ENCODE measurements at regions not wholly inside any gene's neighbourhood (a gene's known extent, or its start where the extent isn't known, plus 50 kb on each side); places are given as distances from the start of the nearest gene placed in this dataset.
"Not testable (repeated sequence)": the region's sequence is repeated elsewhere in the genome, so short reads cannot be mapped to it uniquely, and the experiment has no call there.

DNA sequence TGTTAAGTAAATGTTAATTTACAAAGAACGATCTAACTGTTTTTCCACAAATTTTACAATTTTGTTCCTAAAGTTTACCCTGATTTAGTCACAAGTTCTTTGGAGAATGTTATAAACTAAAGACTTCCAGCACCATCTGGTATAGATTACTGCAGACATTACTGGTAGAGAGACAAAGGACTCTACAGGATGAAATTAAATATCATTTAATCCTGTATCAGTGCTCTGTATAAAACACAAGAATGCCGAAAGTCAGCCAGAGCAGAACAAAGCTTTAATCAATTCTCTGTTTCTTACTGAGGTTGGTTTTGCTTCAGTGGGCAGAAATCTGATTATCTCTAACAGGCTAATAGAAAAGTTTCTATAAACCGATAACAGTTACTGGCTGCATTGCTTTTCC, 763.6 kb downstream of the TENT5A start:
- Histone ChIP-seq H3K9me3 (ENCODE audit: control insufficient read depth, insufficient read depth, low read length) (no peaks in the 10 kb centered on the region), H3K9ac (ENCODE audit: low read depth, low read length) (no peak overlapping the region), H3K4me1 (ENCODE audit: insufficient read depth, low read length) (no peaks in the 10 kb centered on the region), H3K36me3 (ENCODE audit: insufficient read depth, low read length) (no peaks in the 10 kb centered on the region)

DNA sequence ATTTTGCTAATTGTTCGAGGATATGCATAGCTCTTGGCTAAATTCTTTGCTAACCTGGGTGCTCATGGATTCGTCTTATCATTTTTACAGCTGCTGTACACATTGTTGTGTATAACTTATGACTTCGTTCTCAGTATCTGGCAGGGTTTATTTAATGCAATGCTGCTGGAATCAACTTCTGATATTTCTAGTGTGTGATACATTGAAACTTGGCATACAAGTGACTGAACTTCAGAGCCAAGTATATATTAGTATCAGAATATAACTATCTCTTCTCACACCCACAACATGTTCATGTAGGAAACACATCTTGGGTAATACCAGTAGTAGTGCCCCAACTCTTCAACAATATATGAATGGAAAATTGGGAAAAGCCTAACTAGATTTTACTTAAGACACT, 764.2 kb downstream of the TENT5A start:
- Histone ChIP-seq H3K9ac (ENCODE audit: low read depth, low read length) (no peak overlapping the region), H3K36me3 (ENCODE audit: insufficient read depth, low read length) (no peaks in the 10 kb centered on the region), H3K9me3 (ENCODE audit: control insufficient read depth, insufficient read depth, low read length) (no peaks in the 10 kb centered on the region), H3K4me1 (ENCODE audit: insufficient read depth, low read length) (no peaks in the 10 kb centered on the region)

DNA sequence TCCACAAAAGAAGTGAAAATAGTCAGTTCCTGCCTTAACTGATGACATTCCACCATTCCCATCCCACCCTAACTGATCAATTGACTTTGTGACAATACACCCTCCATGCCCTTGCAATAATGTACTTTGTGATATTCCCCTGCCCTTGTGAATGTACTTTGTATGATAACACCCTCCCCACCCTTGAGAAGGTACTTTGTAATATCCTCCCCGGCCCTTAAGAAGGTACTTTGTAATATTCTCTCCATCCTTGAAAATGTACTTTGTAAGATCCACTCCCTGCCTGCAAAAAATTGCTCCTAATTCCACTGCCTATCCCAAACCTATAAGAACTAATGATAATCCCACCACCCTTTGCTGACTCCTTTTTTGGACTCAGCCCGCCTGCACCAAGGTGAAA, 771.3 kb downstream of the TENT5A start:
- H3K36me3 ChIP-seq (ENCODE audit: insufficient read depth, low read length); H3K4me1 ChIP-seq (ENCODE audit: insufficient read depth, low read length); H3K9ac ChIP-seq (ENCODE audit: low read depth, low read length); H3K9me3 ChIP-seq (ENCODE audit: control insufficient read depth, insufficient read depth, low read length): not testable (repeated sequence)

DNA sequence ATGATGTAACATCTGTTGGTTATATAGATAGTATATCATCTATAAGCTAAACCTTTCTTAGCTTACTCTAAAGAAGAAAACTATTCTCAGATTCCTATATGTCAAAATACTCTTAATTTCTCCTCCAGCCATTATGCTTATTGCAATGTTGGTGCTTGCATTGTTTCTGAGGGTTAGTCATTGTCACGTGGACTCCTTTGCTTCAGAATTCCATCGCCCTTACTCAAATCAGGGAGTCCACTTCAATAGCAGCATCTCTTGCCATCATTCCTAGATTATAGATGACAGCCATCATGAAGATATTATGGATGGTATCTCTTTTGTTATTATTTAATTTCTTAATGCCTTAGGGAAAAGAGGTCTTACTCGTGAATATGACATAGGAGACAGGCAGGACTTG, 776.1 kb downstream of the TENT5A start:
- Histone ChIP-seq H3K4me1 (ENCODE audit: insufficient read depth, low read length) (no peaks in the 10 kb centered on the region), H3K36me3 (ENCODE audit: insufficient read depth, low read length) (no peaks in the 10 kb centered on the region), H3K9ac (ENCODE audit: low read depth, low read length) (no peak overlapping the region), H3K9me3 (ENCODE audit: control insufficient read depth, insufficient read depth, low read length) (peaks cover 10% of the 10 kb centered on the region)

DNA sequence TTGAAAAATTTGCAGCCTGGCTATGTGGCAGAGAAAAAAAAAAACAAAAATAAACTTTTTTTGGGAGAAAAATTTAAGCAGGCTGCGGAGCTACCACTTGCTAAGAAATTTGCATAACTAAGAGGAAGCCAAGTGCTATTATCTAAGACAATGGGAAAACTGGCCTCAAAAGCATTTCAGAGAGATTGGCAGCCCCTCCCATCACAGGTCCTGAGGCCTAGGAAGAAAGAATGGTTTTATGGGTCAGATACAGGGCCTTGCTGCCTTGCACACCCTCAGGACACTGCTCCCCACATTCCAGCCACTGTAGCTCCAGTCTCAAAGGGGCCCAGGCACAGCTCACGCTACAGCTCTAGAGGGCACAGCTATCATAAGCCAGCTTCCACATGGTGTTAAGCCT, 777.9 kb downstream of the TENT5A start:
- Histone ChIP-seq H3K9ac (ENCODE audit: low read depth, low read length) (no peak overlapping the region), H3K9me3 (ENCODE audit: control insufficient read depth, insufficient read depth, low read length) (peaks cover 10% of the 10 kb centered on the region), H3K36me3 (ENCODE audit: insufficient read depth, low read length) (no peaks in the 10 kb centered on the region), H3K4me1 (ENCODE audit: insufficient read depth, low read length) (no peaks in the 10 kb centered on the region)

DNA sequence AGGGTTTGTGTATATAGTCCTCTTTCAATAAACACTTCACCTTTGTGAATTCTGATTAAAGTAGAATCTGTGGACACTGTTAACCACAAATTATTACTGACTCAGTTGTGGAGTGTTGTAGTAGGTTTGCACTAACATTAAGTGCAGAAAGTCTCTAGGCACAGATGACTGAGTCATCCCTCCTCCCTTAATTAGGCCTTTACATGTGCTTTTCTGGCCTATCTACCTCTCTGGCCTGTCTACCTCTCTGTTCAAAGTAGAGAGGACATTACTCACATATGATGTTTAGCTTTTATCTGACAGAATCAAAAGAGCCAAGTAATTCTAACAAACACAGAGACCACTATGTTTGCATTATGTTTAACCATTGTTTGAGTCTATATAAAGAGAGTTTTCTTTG, 783.0 kb downstream of the TENT5A start:
- Histone ChIP-seq H3K9ac (ENCODE audit: low read depth, low read length) (no peak overlapping the region), H3K9me3 (ENCODE audit: control insufficient read depth, insufficient read depth, low read length) (no peaks in the 10 kb centered on the region), H3K4me1 (ENCODE audit: insufficient read depth, low read length) (no peaks in the 10 kb centered on the region; the same call in 1 of the 2 replicates), H3K36me3 (ENCODE audit: insufficient read depth, low read length) (no peaks in the 10 kb centered on the region)

DNA sequence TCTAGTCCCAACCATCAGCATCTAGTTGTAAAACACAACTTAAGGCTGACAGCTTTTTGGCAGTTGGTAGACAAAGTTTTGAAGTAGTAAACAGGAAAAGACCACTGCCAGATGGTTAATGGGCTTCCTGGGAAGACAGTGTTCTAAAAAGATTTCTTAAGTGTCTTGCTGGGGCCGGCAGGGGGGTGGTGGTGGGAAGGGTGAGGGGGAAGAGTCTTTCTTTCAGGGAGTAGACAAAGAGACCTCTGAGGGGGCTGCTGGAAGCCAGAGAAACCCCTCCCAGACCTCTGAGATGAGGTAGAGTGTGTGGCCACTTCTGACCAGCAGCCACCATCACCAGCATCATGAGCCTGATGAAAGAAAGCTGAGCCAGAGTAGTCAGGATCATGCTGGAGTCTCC, 784.9 kb downstream of the TENT5A start:
- Histone ChIP-seq H3K4me1 (ENCODE audit: insufficient read depth, low read length) (no peaks in the 10 kb centered on the region; the same call in 1 of the 2 replicates), H3K9me3 (ENCODE audit: control insufficient read depth, insufficient read depth, low read length) (no peaks in the 10 kb centered on the region), H3K9ac (ENCODE audit: low read depth, low read length) (no peak overlapping the region), H3K36me3 (ENCODE audit: insufficient read depth, low read length) (no peaks in the 10 kb centered on the region)

DNA sequence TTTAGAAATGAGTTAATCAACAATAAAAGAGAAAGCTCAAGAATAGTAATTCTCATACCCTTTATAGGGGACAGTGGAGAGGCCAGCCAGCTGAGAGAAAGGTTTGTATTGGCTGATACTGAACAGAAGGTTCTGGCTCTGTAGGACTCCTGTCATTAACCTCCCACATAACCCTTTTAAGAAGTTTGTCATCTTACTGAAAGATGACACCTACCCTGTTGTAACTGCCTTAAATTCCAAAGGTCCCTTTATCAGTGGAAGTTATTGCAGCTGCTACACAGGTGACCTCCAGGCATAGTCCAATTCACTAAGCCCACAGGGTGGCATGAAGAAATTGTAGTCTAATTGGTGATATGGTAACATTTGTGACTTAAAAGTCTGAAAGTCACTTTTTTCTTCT, 790.1 kb downstream of the TENT5A start:
- no peaks in the 10 kb centered on the region for H3K9me3 ChIP-seq (ENCODE audit: control insufficient read depth, insufficient read depth, low read length)
- no peaks in the 10 kb centered on the region for H3K36me3 ChIP-seq (ENCODE audit: insufficient read depth, low read length)
- H3K9ac ChIP-seq (ENCODE audit: low read depth, low read length), result no peak overlapping the region
- H3K4me1 ChIP-seq (ENCODE audit: insufficient read depth, low read length), result no peaks in the 10 kb centered on the region; the same call in 1 of the 2 replicates

DNA sequence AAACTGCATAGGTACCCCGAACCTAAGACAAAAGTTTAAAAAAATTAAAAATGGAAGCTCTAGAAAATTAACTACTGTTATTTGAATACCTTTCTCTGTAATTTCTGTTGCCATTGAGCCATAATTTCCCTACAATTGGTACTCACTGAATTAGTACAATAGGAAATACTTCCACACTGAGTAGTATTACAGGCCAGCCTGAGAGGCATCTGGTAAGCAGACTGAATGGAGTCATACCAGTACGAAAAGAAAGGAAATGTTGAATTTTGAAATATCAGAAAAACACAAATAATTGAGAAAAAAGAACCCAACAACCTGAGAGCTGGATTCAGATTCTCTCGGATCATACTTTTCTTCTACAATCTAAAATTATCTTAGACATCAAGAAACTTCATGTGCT, 791.3 kb downstream of the TENT5A start:
- H3K36me3 ChIP-seq (ENCODE audit: insufficient read depth, low read length), result no peaks in the 10 kb centered on the region
- no peaks in the 10 kb centered on the region for H3K4me1 ChIP-seq (ENCODE audit: insufficient read depth, low read length)
- no peaks in the 10 kb centered on the region for H3K9me3 ChIP-seq (ENCODE audit: control insufficient read depth, insufficient read depth, low read length)
- no peak overlapping the region for H3K9ac ChIP-seq (ENCODE audit: low read depth, low read length)

DNA sequence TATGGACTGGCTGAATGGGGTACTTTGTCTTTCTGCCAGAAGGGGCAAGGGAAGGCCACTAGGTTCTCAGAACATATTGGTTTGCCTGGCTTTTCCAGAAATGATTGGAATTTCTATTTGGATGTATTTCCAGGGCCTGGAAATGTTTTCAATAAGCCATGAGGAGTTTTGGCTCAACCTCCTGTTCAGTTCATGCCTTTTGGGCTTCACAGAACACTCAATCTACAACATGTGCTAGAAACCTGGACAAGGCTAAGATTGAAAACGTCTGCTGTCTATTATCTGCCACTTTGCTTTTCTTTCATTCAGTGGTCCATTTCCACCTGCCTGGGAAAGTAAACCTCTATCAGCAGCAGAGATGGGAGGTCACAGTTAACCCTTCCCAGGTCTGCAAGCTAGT, 793.4 kb downstream of the TENT5A start:
- Histone ChIP-seq H3K36me3 (ENCODE audit: insufficient read depth, low read length) (no peaks in the 10 kb centered on the region), H3K9ac (ENCODE audit: low read depth, low read length) (no peak overlapping the region), H3K9me3 (ENCODE audit: control insufficient read depth, insufficient read depth, low read length) (no peaks in the 10 kb centered on the region), H3K4me1 (ENCODE audit: insufficient read depth, low read length) (no peaks in the 10 kb centered on the region)

DNA sequence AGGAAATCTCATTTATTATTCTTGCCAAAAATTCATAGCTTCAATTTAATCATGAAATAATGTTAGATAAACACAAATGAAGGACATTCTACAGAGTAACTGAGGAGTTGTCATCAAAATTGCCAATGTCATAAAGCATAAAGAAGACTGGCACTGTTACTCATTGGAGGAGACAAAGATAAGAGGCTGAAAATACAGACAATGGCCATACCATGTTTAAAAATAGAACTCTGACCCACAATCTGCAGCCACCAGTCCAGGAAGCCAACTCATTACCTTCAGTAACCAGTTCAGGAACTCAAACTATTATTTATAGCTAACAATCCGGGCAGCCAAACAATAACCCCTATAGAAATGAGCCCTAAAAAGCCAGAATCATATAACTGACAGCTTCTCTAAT, 795.6 kb downstream of the TENT5A start:
- Histone ChIP-seq H3K9me3 (ENCODE audit: control insufficient read depth, insufficient read depth, low read length) (no peaks in the 10 kb centered on the region), H3K36me3 (ENCODE audit: insufficient read depth, low read length) (no peaks in the 10 kb centered on the region), H3K9ac (ENCODE audit: low read depth, low read length) (no peak overlapping the region), H3K4me1 (ENCODE audit: insufficient read depth, low read length) (no peaks in the 10 kb centered on the region)

DNA sequence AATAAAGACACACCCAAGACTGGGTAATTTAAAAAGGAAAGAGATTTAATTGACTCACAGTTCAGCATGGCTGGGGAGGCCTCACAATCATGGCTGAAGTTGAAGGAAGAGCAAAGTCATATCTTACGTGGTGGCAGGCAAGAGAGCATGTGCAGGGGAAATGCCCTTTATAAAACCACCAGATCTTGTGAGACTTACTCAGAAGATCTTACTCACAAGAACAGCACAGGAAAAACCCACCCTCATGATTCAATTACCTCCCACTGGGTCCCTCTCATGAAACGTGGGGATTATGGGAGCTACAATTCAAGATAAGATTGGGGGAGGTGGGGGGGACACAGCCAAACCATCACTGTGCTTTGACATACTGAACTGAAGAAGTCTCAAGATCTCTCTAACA, 800.0 kb downstream of the TENT5A start:
- H3K9ac ChIP-seq (ENCODE audit: low read depth, low read length); H3K36me3 ChIP-seq (ENCODE audit: insufficient read depth, low read length); H3K9me3 ChIP-seq (ENCODE audit: control insufficient read depth, insufficient read depth, low read length); H3K4me1 ChIP-seq (ENCODE audit: insufficient read depth, low read length): not testable (repeated sequence)

DNA sequence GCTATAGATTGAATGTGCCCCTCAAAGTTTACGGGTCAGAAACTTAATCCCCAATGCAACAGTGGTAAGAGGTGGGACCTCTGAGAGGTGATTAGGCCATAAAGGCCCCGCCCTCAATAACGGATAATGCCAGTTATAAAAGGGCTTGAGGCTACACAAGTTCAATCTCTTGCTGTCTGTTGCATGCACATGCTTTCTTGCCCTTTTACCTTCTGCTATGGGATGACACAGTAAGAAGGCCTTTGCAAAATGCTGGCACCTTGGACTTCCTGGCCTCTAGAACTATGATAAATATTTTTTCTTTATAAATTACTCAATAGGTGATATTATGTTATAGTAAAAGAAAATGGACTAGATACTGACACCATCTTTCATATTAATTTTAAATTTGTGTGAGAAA, 806.1 kb downstream of the TENT5A start:
- Histone ChIP-seq H3K9me3 (ENCODE audit: control insufficient read depth, insufficient read depth, low read length) (no peaks in the 10 kb centered on the region), H3K36me3 (ENCODE audit: insufficient read depth, low read length) (no peaks in the 10 kb centered on the region), H3K9ac (ENCODE audit: low read depth, low read length) (no peak overlapping the region), H3K4me1 (ENCODE audit: insufficient read depth, low read length) (no peaks in the 10 kb centered on the region)

DNA sequence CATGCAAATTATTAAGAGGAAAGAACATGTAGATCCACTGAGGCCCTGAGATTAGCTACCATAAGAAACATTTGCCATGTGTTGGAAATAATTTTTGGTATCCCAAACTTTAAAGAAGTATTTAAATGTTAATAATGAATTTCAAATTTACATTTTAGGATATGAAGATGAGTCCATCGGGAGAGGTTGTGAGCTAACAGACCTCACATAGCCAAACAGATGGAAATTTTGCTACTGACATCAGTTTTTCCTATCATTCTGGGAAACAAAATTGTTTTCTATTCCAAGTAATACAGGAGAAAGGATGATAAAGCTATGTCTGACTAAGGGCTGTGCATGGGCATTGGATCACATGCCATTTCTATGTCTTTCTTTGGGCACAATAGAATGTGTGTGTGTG, 809.6 kb downstream of the TENT5A start:
- H3K4me1 ChIP-seq (ENCODE audit: insufficient read depth, low read length), result no peaks in the 10 kb centered on the region

DNA sequence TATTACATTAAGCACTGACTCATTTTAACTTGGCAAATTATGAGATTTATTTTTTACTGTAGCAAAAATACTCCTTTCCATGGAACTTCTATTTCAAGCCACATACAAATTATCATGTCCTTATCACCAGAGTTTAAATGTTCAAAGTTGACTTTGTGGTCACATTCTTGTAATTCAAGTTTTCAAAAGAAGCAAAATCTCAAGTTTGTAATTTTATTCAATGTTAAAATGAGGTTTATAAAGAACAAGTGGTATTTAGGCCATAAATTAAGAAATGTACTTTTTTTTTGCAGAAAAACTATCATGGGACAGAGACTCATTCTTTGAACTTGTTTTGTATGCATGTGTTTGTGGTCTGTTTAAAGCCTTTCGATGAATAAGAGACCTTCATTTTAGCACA, 811.5 kb downstream of the TENT5A start:
- no peaks in the 10 kb centered on the region for H3K9me3 ChIP-seq (ENCODE audit: control insufficient read depth, insufficient read depth, low read length)
- no peak overlapping the region for H3K9ac ChIP-seq (ENCODE audit: low read depth, low read length)
- no peaks in the 10 kb centered on the region for H3K36me3 ChIP-seq (ENCODE audit: insufficient read depth, low read length)
- no peaks in the 10 kb centered on the region for H3K4me1 ChIP-seq (ENCODE audit: insufficient read depth, low read length)

More for the DNA sequence above, 809.6 kb downstream of the TENT5A start:
- Histone ChIP-seq H3K9ac (ENCODE audit: low read depth, low read length) (no peak overlapping the region), H3K9me3 (ENCODE audit: control insufficient read depth, insufficient read depth, low read length) (no peaks in the 10 kb centered on the region), H3K36me3 (ENCODE audit: insufficient read depth, low read length) (no peaks in the 10 kb centered on the region)

DNA sequence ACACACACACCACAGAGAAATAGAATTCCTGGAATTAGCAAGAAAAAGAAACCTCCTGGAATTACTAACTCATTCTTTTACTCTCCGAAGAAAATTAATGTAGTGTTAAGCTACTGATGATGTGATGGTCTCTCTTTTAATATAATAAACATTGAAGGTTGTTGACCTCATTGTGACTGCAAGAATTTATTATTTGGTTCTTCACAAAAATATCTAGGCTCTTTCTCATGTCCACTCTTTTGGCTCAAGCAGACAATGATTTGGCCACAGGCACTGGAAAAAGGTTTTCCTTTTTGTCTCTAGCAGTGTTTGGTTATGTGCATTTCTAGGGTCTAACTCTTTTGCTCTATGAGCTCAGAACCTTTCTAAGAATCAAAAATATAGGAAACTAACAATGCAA, 811.9 kb downstream of the TENT5A start:
- Histone ChIP-seq H3K9ac (ENCODE audit: low read depth, low read length) (no peak overlapping the region), H3K36me3 (ENCODE audit: insufficient read depth, low read length) (no peaks in the 10 kb centered on the region), H3K9me3 (ENCODE audit: control insufficient read depth, insufficient read depth, low read length) (no peaks in the 10 kb centered on the region), H3K4me1 (ENCODE audit: insufficient read depth, low read length) (no peaks in the 10 kb centered on the region)
